ENCODE measurements at regions not wholly inside any gene's neighbourhood (a gene's known extent, or its start where the extent isn't known, plus 50 kb on each side); places are given as distances from the start of the nearest gene placed in this dataset.

- TF ChIP-seq POLR2A (IDR thresholded peaks at IDR 0.05) (no peak), CTCF (IDR thresholded peaks at IDR 0.05) (no peak), POLR2AphosphoS5 (IDR thresholded peaks at IDR 0.05) (no peak), EP300 (IDR thresholded peaks at IDR 0.05) (no peak)
Measured at GRCh38 chr6:139825935-139826374, 451.5 kb upstream of the CITED2 start.
